K562 (cell line): ENCODE measurements at regions not wholly inside any gene's neighbourhood (a gene's known extent, or its start where the extent isn't known, plus 50 kb on each side); places are given as distances from the start of the nearest gene placed in this dataset.

Source experiments
- ATAC-seq: fragments of 200-7000 bp; cut with Tn5 transposase; 3 replicates; pipeline ENCODE4 v1.9.1; 2020; ENCODE audit warnings: moderate library complexity
- BruUV-seq: library from RNA; stranded (reverse); fragments of 400-500 nt; replicated peaks from 2 replicates; lab custom pipeline; 2021; lab: Mats Ljungman, UMichigan
- CTCF ChIA-PET: fragments of 300-600 bp; formaldehyde crosslinking; extraction: SDS; loops from one replicate; lab custom pipeline; 2021; ENCODE audit warnings: low intra/inter-chr PET ratio; lab: Yijun Ruan, JAX
- POLR2A ChIA-PET: fragments of 300-600, 350-650 bp; sonication (Branson Sonifier 250); formaldehyde crosslinking; extraction: SDS; loops from one replicate; lab custom pipeline; 2021; ENCODE audit warnings: antibody characterized with exemption, inconsistent platforms; lab: Yijun Ruan, JAX
- DNase-seq, 4 experiments: peaks; one replicate each; pipeline versions ENCODE4 v3.0.0 to v3.0.0-alpha.2; 2011 to 2018; ENCODE audit warnings: low spot score in 3 of 4, mixed read lengths in 3 of 4; ENCODE audit errors: extremely low read depth in 1 of 4
- FAIRE-seq: peaks from 2 replicates; lab custom pipeline; 2011; peaks lifted over from hg19 to GRCh38; lab: Jason Lieb, UNC
- H2AFZ ChIP-seq: 2 replicates; pipeline ENCODE4 v1.6.0; 2011; ENCODE audit warnings: low read depth, low read length, control low read depth, inconsistent platforms
- H3K27ac ChIP-seq: fragments of 200-600 bp; 3 replicates; pipeline ENCODE4 v1.8.0; 2011; ENCODE audit warnings: low read depth, mild to moderate bottlenecking, control low read depth, inconsistent platforms, low read length, moderate library complexity, mixed read lengths; ENCODE audit errors: extremely low read depth
- H3K27me3 ChIP-seq, 2 experiments: fragments of 300-600 bp in 1 of 2; 2 replicates in 1 of 2; 3 replicates in 1 of 2; pipeline versions ENCODE4 v1.6.0 to v1.8.0; 2011; ENCODE audit warnings: inconsistent platforms in 2 of 2, low read length in 2 of 2, mild to moderate bottlenecking in 1 of 2, mixed read lengths in 1 of 2, moderate library complexity in 1 of 2; ENCODE audit not compliant: control insufficient read depth in 2 of 2, insufficient read depth in 2 of 2
- H3K36me3 ChIP-seq: fragments of 300-600 bp; 3 replicates; pipeline ENCODE4 v1.8.0; 2011; ENCODE audit warnings: mild to moderate bottlenecking, low read length, inconsistent platforms; ENCODE audit not compliant: control insufficient read depth, insufficient read depth
- H3K4me1 ChIP-seq, 2 experiments: fragments of 200-600 bp in 1 of 2; replicated peaks in 1 of 2; 2 replicates in 1 of 2; 3 replicates in 1 of 2; pipeline versions ENCODE4 v1.5.1 to v1.8.0; 2011; ENCODE audit warnings: inconsistent platforms in 2 of 2, low read length in 2 of 2, mild to moderate bottlenecking in 1 of 2, mixed read lengths in 1 of 2, moderate library complexity in 1 of 2; ENCODE audit not compliant: control insufficient read depth in 2 of 2, insufficient read depth in 2 of 2
- H3K4me2 ChIP-seq: 2 replicates; pipeline ENCODE4 v1.6.1; 2011; ENCODE audit warnings: low read length, control low read depth, inconsistent platforms, mixed read lengths; ENCODE audit not compliant: insufficient read depth
- H3K4me3 ChIP-seq: fragments of 200-600 bp; sonication (generic), shearing (Covaris generic); 2 replicates; pipeline ENCODE4 v1.5.1; 2016; ENCODE audit warnings: control low read depth, inconsistent platforms
- H3K79me2 ChIP-seq: fragments of 200-600 bp; 3 replicates; pipeline ENCODE4 v1.8.0; 2011; ENCODE audit warnings: low read length, inconsistent platforms; ENCODE audit not compliant: control insufficient read depth, insufficient read depth
- H3K9ac ChIP-seq, 2 experiments: 2 replicates each; pipeline versions ENCODE4 v1.6.0 to v1.6.1; 2011; ENCODE audit warnings: low read depth in 2 of 2, low read length in 2 of 2, control low read depth in 1 of 2, inconsistent platforms in 1 of 2, mild to moderate bottlenecking in 1 of 2, mixed read lengths in 1 of 2; ENCODE audit not compliant: insufficient read depth in 1 of 2
- H3K9me1 ChIP-seq: one replicate; pipeline ENCODE4 v1.6.0; 2011; ENCODE audit warnings: inconsistent platforms, mild to moderate bottlenecking, low read length, moderate library complexity; ENCODE audit not compliant: control insufficient read depth, insufficient read depth
- H3K9me3 ChIP-seq: replicated peaks from 2 replicates; pipeline ENCODE4 v1.5.1; 2011; ENCODE audit warnings: low read depth, low read length, inconsistent platforms; ENCODE audit not compliant: control insufficient read depth, insufficient read depth
- H4K20me1 ChIP-seq: replicated peaks from 2 replicates; pipeline ENCODE4 v1.6.1; 2011; ENCODE audit warnings: low read length, inconsistent platforms, mixed read lengths; ENCODE audit not compliant: control insufficient read depth, insufficient read depth
- ETV5 ChIP-seq: sonication (generic); formaldehyde crosslinking; IDR thresholded peaks from 2 replicates; pipeline ENCODE4 v1.4.0; 2020; ENCODE audit warnings: low read depth, mild to moderate bottlenecking, missing genetic modification reagents
- GABPB1 ChIP-seq: sonication (generic); formaldehyde crosslinking; IDR thresholded peaks from 2 replicates; pipeline ENCODE4 v1.8.0; 2022; ENCODE audit warnings: mild to moderate bottlenecking, missing genetic modification reagents
- GATA2 ChIP-seq: sonication (generic); formaldehyde crosslinking; IDR thresholded peaks from 2 replicates; pipeline ENCODE4 v1.4.0; 2020; ENCODE audit warnings: mild to moderate bottlenecking, missing genetic modification reagents
- HIVEP1 ChIP-seq: fragments of 250-450 bp; sonication (Bioruptor Pico); IDR thresholded peaks from 2 replicates; pipeline ENCODE4 v1.4.0; 2020; ENCODE audit warnings: mild to moderate bottlenecking
- HNRNPLL ChIP-seq: fragments of 200-400 bp; formaldehyde crosslinking; IDR thresholded peaks from 2 replicates; pipeline ENCODE4 v1.6.1; 2017; ENCODE audit warnings: low read length, low read depth, mild to moderate bottlenecking; ENCODE audit not compliant: poor library complexity, severe bottlenecking
- MAX ChIP-seq: sonication (generic); formaldehyde crosslinking; IDR thresholded peaks from 2 replicates; pipeline ENCODE4 v1.9.0; 2022; ENCODE audit warnings: mild to moderate bottlenecking, missing genetic modification reagents
- NFRKB ChIP-seq: fragments of 450-650 bp; IDR thresholded peaks from 2 replicates; pipeline ENCODE4 v1.6.1; 2016; ENCODE audit warnings: low read depth
- POLR3A ChIP-seq: IDR thresholded peaks from 2 replicates; pipeline ENCODE4 v1.6.1; 2011; ENCODE audit warnings: borderline replicate concordance, mild to moderate bottlenecking, moderate library complexity; ENCODE audit not compliant: insufficient read length, insufficient read depth; ENCODE audit errors: extremely low read depth
- SMARCA4 ChIP-seq: fragments of 450-650 bp; IDR thresholded peaks from 2 replicates; pipeline ENCODE4 v1.6.1; 2016
- TAF9B ChIP-seq: fragments of 450-650 bp; IDR thresholded peaks from 2 replicates; pipeline ENCODE4 v1.6.1; 2018; ENCODE audit warnings: mild to moderate bottlenecking; ENCODE audit not compliant: partially characterized antibody
- TFAM ChIP-seq: fragments of 250-450 bp; sonication (Bioruptor Pico); conservative IDR thresholded peaks from 2 replicates; pipeline ENCODE4 v1.5.0; 2021; ENCODE audit warnings: mild to moderate bottlenecking, moderate library complexity
- ZNF592 ChIP-seq: fragments of 450-650 bp; IDR thresholded peaks from 2 replicates; pipeline ENCODE4 v1.6.1; 2017; ENCODE audit warnings: antibody characterized with exemption, mild to moderate bottlenecking
- WGBS: fragments of 100-300 bp; shearing (Covaris generic); methylation state at CpG from one replicate; pipeline ENCODE4 v1.1.6; 2016; ENCODE audit warnings: low coverage, mixed read lengths; ENCODE audit not compliant: insufficient coverage; ENCODE audit errors: missing lambda C conversion rate; 5-methylcytosine and 5-hydroxymethylcytosine counted together
- in situ Hi-C: fragments of 300-500 bp; cut with MboI; formaldehyde crosslinking; loops from 4 replicates; pipeline ENCODE4 v1.15.0; 2018; ENCODE audit warnings: inconsistent platforms, mixed read lengths
- intact Hi-C: fragments of 100-400 bp; cut with micrococcal nuclease; formaldehyde crosslinking; loops from 2 replicates; pipeline ENCODE4 v1.14.2; 2022
- TF ChIP-seq, protein P1 (sequence below): IDR thresholded peaks from 2 replicates; pipeline ENCODE4 v1.6.1; 2011; ENCODE audit not compliant: insufficient read length; ENCODE audit errors: extremely low read depth

GRCh38 chr9:108517651-108518365 is 338.0 kb downstream of the ACTL7B start:
- TF ChIP-seq, protein P1, sequence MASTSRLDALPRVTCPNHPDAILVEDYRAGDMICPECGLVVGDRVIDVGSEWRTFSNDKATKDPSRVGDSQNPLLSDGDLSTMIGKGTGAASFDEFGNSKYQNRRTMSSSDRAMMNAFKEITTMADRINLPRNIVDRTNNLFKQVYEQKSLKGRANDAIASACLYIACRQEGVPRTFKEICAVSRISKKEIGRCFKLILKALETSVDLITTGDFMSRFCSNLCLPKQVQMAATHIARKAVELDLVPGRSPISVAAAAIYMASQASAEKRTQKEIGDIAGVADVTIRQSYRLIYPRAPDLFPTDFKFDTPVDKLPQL: no peak
- no peak for TF ChIP-seq GABPB1 (CRISPR knock-in tag)
- no peak for TF ChIP-seq NFRKB
- TF ChIP-seq TFAM (CRISPR knock-in tag): no peak
- no peak for TF ChIP-seq POLR3A
- TF ChIP-seq ZNF592: no peak
- no peak for TF ChIP-seq ETV5
- TF ChIP-seq MAX: no peak
- TF ChIP-seq SMARCA4: no peak
- no peak for TF ChIP-seq HNRNPLL
- no peak for TF ChIP-seq GATA2 (CRISPR knock-in tag)
- no peak for TF ChIP-seq HIVEP1 (CRISPR knock-in tag)
- no peak for TF ChIP-seq TAF9B
- Histone ChIP-seq H3K79me2 (no peaks in the 10 kb centered on the region), H4K20me1 (no peaks in the 10 kb centered on the region), H3K27ac (no peak overlapping the region), H3K4me2 (no peak overlapping the region), H3K9me1 (no peaks in the 10 kb centered on the region), H3K4me1 (no peaks in the 10 kb centered on the region), H2AFZ (no peak overlapping the region), H3K27me3 (no peaks in the 10 kb centered on the region; a peak in 1 of 5 replicates), H3K36me3 (no peaks in the 10 kb centered on the region), H3K4me3 (no peak overlapping the region), H3K9me3 (no peaks in the 10 kb centered on the region), H3K9ac (no peak overlapping the region)
- BruUV-seq: no TSS peak
- ATAC-seq: no peak
- in situ Hi-C loops: no loop called here
- intact Hi-C loops: no loop called here
- no peak for DNase-seq
- no peak for FAIRE-seq
- CTCF ChIA-PET: no interaction called here
- WGBS: 0% methylated on average over 9 of the region's 9 CpGs
- POLR2A ChIA-PET: no interaction called here
